Thoracic aorta (tissue), 2 donors: ENCODE measurements at regions not wholly inside any gene's neighbourhood (a gene's known extent, or its start where the extent isn't known, plus 50 kb on each side); places are given as distances from the start of the nearest gene placed in this dataset.

Source experiments
- ATAC-seq: fragments of 150-250 bp; one replicate; pipeline ENCODE4 v1.8.0; 2017; ENCODE audit warnings: low read depth; ENCODE audit not compliant: insufficient number of reproducible peaks, low FRiP score
- DNase-seq: peaks from one replicate; pipeline ENCODE4 v3.0.0-alpha.2; 2020; ENCODE audit warnings: low spot score
- H3K27ac ChIP-seq, 2 donors: fragments of 200-600 bp; sonication (generic); 1 replicate in 1 of 2; 2 replicates in 1 of 2; pipeline ENCODE4 v1.5.1; 2016; ENCODE audit warnings: mild to moderate bottlenecking in 2 of 2, moderate library complexity in 2 of 2
- H3K27me3 ChIP-seq: fragments of 200-600 bp; sonication (generic); replicated peaks from 2 replicates; pipeline ENCODE4 v1.6.0; 2016; ENCODE audit warnings: mild to moderate bottlenecking; ENCODE audit not compliant: insufficient read depth
- H3K36me3 ChIP-seq: fragments of 200-600 bp; sonication (generic); one replicate; pipeline ENCODE4 v1.5.1; 2016
- H3K4me1 ChIP-seq, 2 donors: fragments of 200-600 bp; sonication (generic); 1 replicate in 1 of 2; 2 replicates in 1 of 2; pipeline versions ENCODE4 v1.5.1 to v1.6.0; 2016; ENCODE audit warnings: low read depth in 2 of 2, mild to moderate bottlenecking in 1 of 2; ENCODE audit not compliant: control insufficient read depth in 1 of 2
- H3K4me3 ChIP-seq: fragments of 200-600 bp; sonication (generic); 2 replicates; pipeline ENCODE4 v1.5.1; 2016; ENCODE audit warnings: mild to moderate bottlenecking
- H3K9me3 ChIP-seq: fragments of 200-600 bp; sonication (generic); 2 replicates; pipeline ENCODE4 v1.5.1; 2016
- TF ChIP-seq, protein P1 (sequence below): fragments of 200-600 bp; sonication (generic); IDR thresholded peaks from one replicate; pipeline ENCODE4 v1.5.1; 2019; ENCODE audit warnings: antibody characterized with exemption

DNA sequence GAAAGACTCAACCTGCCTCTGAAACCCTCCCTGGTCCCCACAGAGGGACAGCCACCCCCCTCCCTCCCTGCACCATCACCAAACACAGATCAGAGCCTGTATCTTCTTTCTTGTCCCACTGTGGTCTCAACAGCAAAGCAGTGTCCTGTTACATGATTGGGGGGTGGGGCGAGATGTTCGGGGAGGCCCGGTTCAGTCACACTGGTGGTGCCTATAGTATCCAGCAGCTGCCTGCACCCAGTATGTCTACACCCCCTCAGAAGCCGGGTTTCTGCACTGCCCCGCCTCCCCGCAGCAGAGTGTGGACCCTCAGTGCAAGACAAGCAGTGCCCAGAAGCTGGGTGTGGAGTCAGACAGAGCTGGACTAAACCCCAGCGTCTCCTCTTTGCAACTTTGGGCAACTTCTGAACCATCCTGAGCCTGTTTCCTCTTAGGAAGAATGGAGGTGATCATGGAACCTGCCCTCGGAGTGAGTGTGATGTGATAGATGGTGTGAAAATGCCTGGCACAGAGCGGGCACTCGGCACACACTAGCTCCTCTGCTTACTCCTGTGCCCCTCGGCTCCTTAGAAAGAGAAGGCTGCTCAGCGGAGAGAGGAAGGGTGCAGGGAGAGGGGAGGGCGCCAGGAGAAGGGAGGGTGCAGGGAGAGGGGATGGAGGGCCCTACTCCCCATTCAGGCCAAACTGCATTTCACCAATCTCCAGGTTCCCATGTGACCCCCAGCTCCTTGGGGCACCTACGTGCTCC, 84.0 kb upstream of the TNRC6C start:
- DNase-seq (no peak), ATAC-seq (no peak)
- H3K4me3 ChIP-seq = no peak overlapping the region
- no peak overlapping the region for H3K27ac ChIP-seq
- no peaks in the 10 kb centered on the region for H3K27me3 ChIP-seq
- H3K9me3 ChIP-seq = peaks cover 9% of the 10 kb centered on the region
- TF ChIP-seq, protein P1, sequence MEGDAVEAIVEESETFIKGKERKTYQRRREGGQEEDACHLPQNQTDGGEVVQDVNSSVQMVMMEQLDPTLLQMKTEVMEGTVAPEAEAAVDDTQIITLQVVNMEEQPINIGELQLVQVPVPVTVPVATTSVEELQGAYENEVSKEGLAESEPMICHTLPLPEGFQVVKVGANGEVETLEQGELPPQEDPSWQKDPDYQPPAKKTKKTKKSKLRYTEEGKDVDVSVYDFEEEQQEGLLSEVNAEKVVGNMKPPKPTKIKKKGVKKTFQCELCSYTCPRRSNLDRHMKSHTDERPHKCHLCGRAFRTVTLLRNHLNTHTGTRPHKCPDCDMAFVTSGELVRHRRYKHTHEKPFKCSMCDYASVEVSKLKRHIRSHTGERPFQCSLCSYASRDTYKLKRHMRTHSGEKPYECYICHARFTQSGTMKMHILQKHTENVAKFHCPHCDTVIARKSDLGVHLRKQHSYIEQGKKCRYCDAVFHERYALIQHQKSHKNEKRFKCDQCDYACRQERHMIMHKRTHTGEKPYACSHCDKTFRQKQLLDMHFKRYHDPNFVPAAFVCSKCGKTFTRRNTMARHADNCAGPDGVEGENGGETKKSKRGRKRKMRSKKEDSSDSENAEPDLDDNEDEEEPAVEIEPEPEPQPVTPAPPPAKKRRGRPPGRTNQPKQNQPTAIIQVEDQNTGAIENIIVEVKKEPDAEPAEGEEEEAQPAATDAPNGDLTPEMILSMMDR = no peak
- peaks cover 0 to 9% of the 10 kb centered on the region in 2 donors for H3K4me1 ChIP-seq
- no peaks in the 10 kb centered on the region for H3K36me3 ChIP-seq

DNA sequence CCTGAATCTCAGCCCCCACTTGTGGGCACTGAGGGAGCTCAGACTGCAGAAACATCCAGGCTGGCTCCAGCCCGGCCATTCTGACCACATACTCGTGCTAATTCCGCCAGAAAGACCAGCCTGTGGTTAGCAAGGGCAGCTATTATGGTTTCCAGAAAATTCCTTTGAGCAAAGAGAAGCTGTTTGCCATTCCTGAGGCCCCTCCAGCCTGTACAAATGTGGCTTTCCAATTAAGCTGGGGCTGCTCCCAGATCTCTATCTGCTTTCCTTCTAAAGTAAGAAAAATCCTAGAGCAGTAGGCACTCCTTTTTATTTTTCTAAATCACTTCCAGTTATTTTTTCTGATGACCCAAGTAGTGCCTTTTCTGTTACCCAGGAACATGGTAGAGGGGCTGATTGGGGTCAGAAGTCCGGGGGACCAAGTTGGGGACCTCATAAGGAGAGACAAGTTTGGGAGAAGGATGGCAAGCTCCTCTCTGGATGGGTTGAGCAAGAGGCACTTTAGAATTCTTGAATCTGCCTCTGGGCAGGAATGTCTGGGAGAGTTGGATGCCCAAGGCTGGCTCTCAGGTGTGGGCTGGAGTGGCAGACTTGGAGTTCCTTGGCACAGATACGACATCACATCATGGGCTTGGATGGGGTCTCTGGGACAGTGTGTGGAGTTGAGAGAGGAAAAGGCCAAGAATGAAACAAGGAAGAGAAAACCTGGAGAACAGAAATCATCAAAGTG, 83.3 kb upstream of the TNRC6C start:
- TF ChIP-seq, protein P1 = no peak
- no peak for DNase-seq
- H3K36me3 ChIP-seq = no peaks in the 10 kb centered on the region
- H3K4me3 ChIP-seq = no peak overlapping the region
- no peak for ATAC-seq
- peaks cover 9% of the 10 kb centered on the region for H3K9me3 ChIP-seq
- H3K4me1 ChIP-seq = peaks cover 0 to 9% of the 10 kb centered on the region in 2 donors
- peak overlapping the region; percentile 20 to 53 for H3K27ac ChIP-seq
- H3K27me3 ChIP-seq = no peaks in the 10 kb centered on the region

DNA sequence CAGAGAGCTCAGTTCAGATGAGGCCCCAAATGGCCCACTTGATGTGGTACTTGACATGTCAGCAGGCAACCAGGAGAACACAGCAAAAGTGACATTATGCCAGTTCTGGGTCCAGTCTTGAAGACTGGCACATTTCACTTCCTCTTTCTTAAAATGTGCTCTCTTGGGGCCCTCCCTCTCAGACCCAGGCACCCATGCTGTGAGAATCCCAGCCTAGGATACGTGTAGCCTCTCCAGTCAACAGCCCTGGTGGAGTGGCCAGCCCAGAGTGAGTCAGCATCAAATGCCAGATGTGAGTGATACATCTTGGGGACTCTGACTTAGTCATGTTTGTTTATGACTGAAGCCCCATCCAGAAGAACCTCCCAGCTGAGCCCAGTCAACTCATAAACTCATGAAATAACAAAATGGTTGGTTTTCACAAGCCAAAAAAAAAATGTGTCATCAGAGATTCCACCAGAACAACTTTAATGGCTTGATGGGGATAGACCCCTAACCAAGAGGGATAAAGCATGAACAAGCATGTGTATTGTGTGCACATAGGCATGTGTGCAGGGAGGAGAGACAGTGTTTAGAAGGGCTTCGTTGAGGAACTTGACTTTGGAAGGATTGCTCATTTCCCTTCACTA, 82.5 kb upstream of the TNRC6C start:
- H3K9me3 ChIP-seq = peaks cover 9% of the 10 kb centered on the region
- TF ChIP-seq, protein P1 = no peak
- H3K4me3 ChIP-seq = no peak overlapping the region
- ATAC-seq = no peak
- H3K36me3 ChIP-seq = no peaks in the 10 kb centered on the region
- H3K4me1 ChIP-seq = peaks cover 0 to 10% of the 10 kb centered on the region in 2 donors
- H3K27ac ChIP-seq = no peak overlapping the region
- DNase-seq = no peak
- no peaks in the 10 kb centered on the region for H3K27me3 ChIP-seq

DNA sequence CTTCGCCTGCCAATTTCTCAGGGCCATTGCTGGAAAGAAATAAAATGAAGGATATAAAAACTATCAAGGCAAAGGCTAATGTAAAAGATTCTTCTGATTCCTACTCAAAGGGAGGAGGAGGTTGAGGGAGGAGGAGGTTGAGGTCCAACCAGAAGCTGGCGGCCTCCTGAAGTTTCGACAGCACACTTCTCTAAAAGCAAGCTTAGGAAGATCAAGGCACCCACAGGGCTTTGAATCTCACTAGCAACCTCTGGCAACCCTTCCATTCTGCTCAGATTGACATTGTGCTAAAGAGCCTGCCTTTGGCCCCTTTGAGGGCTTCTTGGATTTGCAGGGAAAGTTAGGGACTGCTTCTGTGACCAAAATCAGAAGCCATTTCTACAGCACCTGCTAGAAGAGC, 81.5 kb upstream of the TNRC6C start:
- H3K4me3 ChIP-seq = no peak overlapping the region
- peaks cover 9 to 20% of the 10 kb centered on the region in 2 donors for H3K4me1 ChIP-seq
- H3K27ac ChIP-seq = no peak overlapping the region
- no peak for ATAC-seq
- peaks cover 9% of the 10 kb centered on the region for H3K9me3 ChIP-seq
- no peaks in the 10 kb centered on the region for H3K27me3 ChIP-seq
- TF ChIP-seq, protein P1 = no peak
- DNase-seq = no peak
- no peaks in the 10 kb centered on the region for H3K36me3 ChIP-seq
